ENCODE measurements at regions not wholly inside any gene's neighbourhood (a gene's known extent, or its start where the extent isn't known, plus 50 kb on each side); places are given as distances from the start of the nearest gene placed in this dataset.

GRCh38 chr4:123615901-123616300 is 219.3 kb downstream of the SPRY1 start:
- no peaks in the 10 kb centered on the region for H3K9me2 ChIP-seq (ENCODE audit: insufficient read depth, low read length)

GRCh38 chr4:123616951-123617461 is 220.4 kb downstream of the SPRY1 start:
- Histone ChIP-seq H3K4me3 (ENCODE audit: low read length) (peak overlapping the region; percentile 29), H3K9me3 (ENCODE audit: low read length) (no peaks in the 10 kb centered on the region), H3K27me3 (ENCODE audit: insufficient read depth, low read depth, low read length) (no peaks in the 10 kb centered on the region), H3F3A (ENCODE audit: insufficient read depth, low read length, poor library complexity, severe bottlenecking) (peaks cover 9% of the 10 kb centered on the region), H3K79me2 (replicated peaks; ENCODE audit: insufficient read depth, low read length) (no peaks in the 10 kb centered on the region), H2AFZ (ENCODE audit: low read depth, low read length) (no peak overlapping the region), H3K27ac (ENCODE audit: low read length) (peak overlapping the region; percentile 63), H3K36me3 (ENCODE audit: insufficient read depth, low read length) (no peaks in the 10 kb centered on the region), H3K9ac (ENCODE audit: low read length) (peak overlapping the region; percentile 27), H3K9me2 (ENCODE audit: insufficient read depth, low read length) (no peaks in the 10 kb centered on the region), H3K4me2 (ENCODE audit: low read length) (peak overlapping the region; percentile 46), H4K20me1 (ENCODE audit: insufficient read depth) (no peaks in the 10 kb centered on the region)
- TF ChIP-seq REST (IDR thresholded peaks at IDR 0.05; ENCODE audit: borderline replicate concordance) (peak; percentile 78), POLR2AphosphoS5 (IDR thresholded peaks at IDR 0.05) (peak; percentile 54), EP300 (conservative IDR thresholded peaks at IDR 0.05; ENCODE audit: poor library complexity, severe bottlenecking) (peak; percentile 64), TAF1 (IDR thresholded peaks at IDR 0.05; ENCODE audit: low read depth) (no peak), RAD21 (conservative IDR thresholded peaks at IDR 0.05) (no peak), MXI1 (conservative IDR thresholded peaks at IDR 0.05; ENCODE audit: poor library complexity, severe bottlenecking) (no peak)

More at GRCh38 chr4:123615901-123616300, 219.3 kb downstream of the SPRY1 start:
- H3K36me3 ChIP-seq (ENCODE audit: insufficient read depth, low read length) = no peaks in the 10 kb centered on the region
- H3K4me2 ChIP-seq (ENCODE audit: low read length) = peak overlapping the region; percentile 3
- H3K9ac ChIP-seq (ENCODE audit: low read length) = no peak overlapping the region
- H3K9me3 ChIP-seq (ENCODE audit: low read length) = no peaks in the 10 kb centered on the region
- no peaks in the 10 kb centered on the region for H4K20me1 ChIP-seq (ENCODE audit: insufficient read depth)
- no peak overlapping the region for H2AFZ ChIP-seq (ENCODE audit: low read depth, low read length)
- H3K4me3 ChIP-seq (ENCODE audit: low read length) = no peak overlapping the region
- H3K27ac ChIP-seq (ENCODE audit: low read length) = peak overlapping the region; percentile 63
- H3F3A ChIP-seq (ENCODE audit: insufficient read depth, low read length, poor library complexity, severe bottlenecking) = peaks cover 9% of the 10 kb centered on the region
- H3K27me3 ChIP-seq (ENCODE audit: insufficient read depth, low read depth, low read length) = no peaks in the 10 kb centered on the region
- no peaks in the 10 kb centered on the region for H3K79me2 ChIP-seq (replicated peaks; ENCODE audit: insufficient read depth, low read length)
- TF ChIP-seq EP300 (conservative IDR thresholded peaks at IDR 0.05; ENCODE audit: poor library complexity, severe bottlenecking) (no peak), POLR2AphosphoS5 (IDR thresholded peaks at IDR 0.05) (no peak), SMC3 (conservative IDR thresholded peaks at IDR 0.05; ENCODE audit: poor library complexity) (no peak), CTCF (IDR thresholded peaks at IDR 0.05; ENCODE audit: poor library complexity, severe bottlenecking) (no peak), REST (IDR thresholded peaks at IDR 0.05; ENCODE audit: borderline replicate concordance) (no peak), RAD21 (conservative IDR thresholded peaks at IDR 0.05) (no peak), EZH2 (IDR thresholded peaks at IDR 0.05; ENCODE audit: borderline replicate concordance, insufficient read depth, low read length, poor library complexity, severe bottlenecking) (no peak), MXI1 (conservative IDR thresholded peaks at IDR 0.05; ENCODE audit: poor library complexity, severe bottlenecking) (no peak), TAF1 (IDR thresholded peaks at IDR 0.05; ENCODE audit: low read depth) (no peak)

Data from neural cell (in vitro differentiated cells).